ENCODE measurements at regions not wholly inside any gene's neighbourhood (a gene's known extent, or its start where the extent isn't known, plus 50 kb on each side); places are given as distances from the start of the nearest gene placed in this dataset.
"Not testable (repeated sequence)": the region's sequence is repeated elsewhere in the genome, so short reads cannot be mapped to it uniquely, and the experiment has no call there.

GRCh38 chr14:25431211-25432076 is 381.5 kb upstream of the STXBP6 start:
- DNase-seq, result no peak

GRCh38 chr14:25430808-25431207 is 380.9 kb upstream of the STXBP6 start:
- no peak for DNase-seq

- DNase-seq, result no peak
These were observed 363.1 kb upstream of the STXBP6 start for GRCh38 chr14:25412998-25413397.

- DNase-seq, result peak; percentile 53
These were observed 362.1 kb upstream of the STXBP6 start for GRCh38 chr14:25411781-25412757.

GRCh38 chr14:25406818-25407217 is 356.9 kb upstream of the STXBP6 start:
- no peak for DNase-seq

- peak; percentile 56 for DNase-seq
These were observed 350.8 kb upstream of the STXBP6 start for GRCh38 chr14:25400607-25401206.

GRCh38 chr14:25396128-25396527 is 346.2 kb upstream of the STXBP6 start:
- DNase-seq, result no peak

GRCh38 chr14:25394791-25395391 is 344.9 kb upstream of the STXBP6 start:
- DNase-seq, result no peak

- no peak for DNase-seq
These were observed 344.4 kb upstream of the STXBP6 start for GRCh38 chr14:25394356-25394755.

- no peak for DNase-seq
These were observed 340.0 kb upstream of the STXBP6 start for GRCh38 chr14:25389948-25390347.

GRCh38 chr14:25381498-25381897 is 331.6 kb upstream of the STXBP6 start:
- no peak for DNase-seq

- no peak for DNase-seq
These were observed 325.7 kb upstream of the STXBP6 start for GRCh38 chr14:25375639-25376038.

- DNase-seq, result no peak
These were observed 321.1 kb upstream of the STXBP6 start for GRCh38 chr14:25371068-25371467.

GRCh38 chr14:25370057-25370456 is 320.1 kb upstream of the STXBP6 start:
- not testable (repeated sequence) for DNase-seq

- DNase-seq, result no peak
These were observed 308.4 kb upstream of the STXBP6 start for GRCh38 chr14:25358330-25358729.

- no peak for DNase-seq
These were observed 301.3 kb upstream of the STXBP6 start for GRCh38 chr14:25351269-25351668.

- DNase-seq, result no peak
These were observed 300.9 kb upstream of the STXBP6 start for GRCh38 chr14:25350802-25351201.

- no peak for DNase-seq
These were observed 300.1 kb upstream of the STXBP6 start for GRCh38 chr14:25350021-25350420.

GRCh38 chr14:25349269-25349668 is 299.3 kb upstream of the STXBP6 start:
- DNase-seq, result no peak

GRCh38 chr14:25340882-25341281 is 290.9 kb upstream of the STXBP6 start:
- DNase-seq, result no peak

- DNase-seq, result no peak
These were observed 272.8 kb upstream of the STXBP6 start for GRCh38 chr14:25322784-25323183.

GRCh38 chr14:25316007-25316406 is 266.1 kb upstream of the STXBP6 start:
- not testable (repeated sequence) for DNase-seq

- no peak for DNase-seq
These were observed 258.3 kb upstream of the STXBP6 start for GRCh38 chr14:25308244-25308643.
